Endothelial cell of umbilical vein (primary cell): ENCODE measurements at regions not wholly inside any gene's neighbourhood (a gene's known extent, or its start where the extent isn't known, plus 50 kb on each side); places are given as distances from the start of the nearest gene placed in this dataset.

Source experiments
- BruUV-seq: library from RNA; stranded (reverse); fragments of 400-500 nt; replicated peaks from 2 replicates; lab custom pipeline; 2021; lab: Mats Ljungman, UMichigan
- CTCF ChIA-PET: fragments of 300-600, 350-600 bp; sonication (Branson Sonifier 250); formaldehyde crosslinking; loops from one replicate; lab custom pipeline; 2021; ENCODE audit warnings: antibody characterized with exemption, inconsistent platforms; lab: Charles Lee
- POLR2A ChIA-PET: fragments of 300-600, 350-600 bp; sonication (Branson Sonifier 250); formaldehyde crosslinking; loops from one replicate; lab custom pipeline; 2021; ENCODE audit warnings: antibody characterized with exemption, inconsistent platforms; lab: Charles Lee
- DNase-seq: peaks from one replicate; pipeline ENCODE4 v3.0.0-alpha.2; 2011; ENCODE audit warnings: low read depth, low spot score
- FAIRE-seq: peaks from 2 replicates; lab custom pipeline; 2011; peaks lifted over from hg19 to GRCh38; lab: Jason Lieb, UNC
- H2AFZ ChIP-seq: 2 replicates; pipeline ENCODE4 v1.6.0; 2012; ENCODE audit warnings: low read depth, low read length, control low read depth, inconsistent platforms
- H3K27ac ChIP-seq: 2 replicates; pipeline ENCODE4 v1.5.1; 2011; ENCODE audit warnings: low read depth, mild to moderate bottlenecking, control low read depth, low read length, moderate library complexity; ENCODE audit not compliant: insufficient read depth
- H3K27me3 ChIP-seq, 2 experiments: 2 replicates each; pipeline versions ENCODE4 v1.6.0 to v1.6.1; 2011; ENCODE audit warnings: low read length in 2 of 2, mixed read lengths in 1 of 2; ENCODE audit not compliant: control insufficient read depth in 2 of 2, insufficient read depth in 2 of 2
- H3K36me3 ChIP-seq, 2 experiments: 2 replicates in 1 of 2; 3 replicates in 1 of 2; pipeline ENCODE4 v1.5.1; 2011; ENCODE audit warnings: low read length in 2 of 2, mild to moderate bottlenecking in 1 of 2, moderate library complexity in 1 of 2; ENCODE audit not compliant: control insufficient read depth in 2 of 2, insufficient read depth in 2 of 2; ENCODE audit errors: extremely low read depth in 1 of 2
- H3K4me1 ChIP-seq: 3 replicates; pipeline ENCODE4 v1.5.1; 2011; ENCODE audit warnings: mild to moderate bottlenecking, low read length; ENCODE audit not compliant: control insufficient read depth, insufficient read depth; ENCODE audit errors: extremely low read depth
- H3K4me2 ChIP-seq: 2 replicates; pipeline ENCODE4 v1.6.1; 2011; ENCODE audit warnings: low read length, control low read depth, mixed read lengths; ENCODE audit not compliant: insufficient read depth
- H3K4me3 ChIP-seq, 3 experiments: fragments of 200-600 bp in 1 of 3; sonication (generic), shearing (Covaris generic) in 1 of 3; replicated peaks in 1 of 3; 2 replicates each; pipeline ENCODE4 v1.5.1; 2011 to 2016; ENCODE audit warnings: control low read depth in 3 of 3, low read length in 3 of 3, mild to moderate bottlenecking in 2 of 3, inconsistent platforms in 1 of 3, low read depth in 1 of 3, moderate library complexity in 1 of 3; ENCODE audit not compliant: insufficient read depth in 1 of 3
- H3K79me2 ChIP-seq: 2 replicates; pipeline ENCODE4 v1.6.0; 2012; ENCODE audit warnings: low read length, inconsistent platforms; ENCODE audit not compliant: control insufficient read depth, insufficient read depth
- H3K9ac ChIP-seq: replicated peaks from 2 replicates; pipeline ENCODE3; 2011; ENCODE audit warnings: low read length, control low read depth; ENCODE audit not compliant: insufficient read depth; ENCODE audit errors: extremely low read depth
- H3K9me1 ChIP-seq: replicated peaks from 3 replicates; pipeline ENCODE4 v1.6.0; 2011; ENCODE audit warnings: mild to moderate bottlenecking, low read length; ENCODE audit not compliant: control insufficient read depth, insufficient read depth; ENCODE audit errors: extremely low read depth
- H3K9me3 ChIP-seq: replicated peaks from 2 replicates; pipeline ENCODE4 v1.5.1; 2012; ENCODE audit warnings: low read length, inconsistent platforms; ENCODE audit not compliant: control insufficient read depth, insufficient read depth
- H4K20me1 ChIP-seq: replicated peaks from 2 replicates; pipeline ENCODE3; 2011; ENCODE audit warnings: mild to moderate bottlenecking, low read length; ENCODE audit not compliant: control insufficient read depth, insufficient read depth; ENCODE audit errors: extremely low read depth
- CTCF ChIP-seq, 2 donors: IDR thresholded peaks; 1 replicate in 1 of 2; 2 replicates in 1 of 2; pipeline ENCODE4 v1.5.1; 2011; ENCODE audit warnings: low read length in 2 of 2, mild to moderate bottlenecking in 2 of 2, moderate library complexity in 2 of 2, control low read depth in 1 of 2, inconsistent platforms in 1 of 2, low read depth in 1 of 2; ENCODE audit not compliant: insufficient read depth in 1 of 2; ENCODE audit errors: extremely low read depth in 1 of 2
- EZH2 ChIP-seq: IDR thresholded peaks from 2 replicates; pipeline ENCODE4 v1.6.1; 2012; ENCODE audit warnings: borderline replicate concordance, low read depth, mild to moderate bottlenecking, moderate library complexity, low read length, inconsistent platforms; ENCODE audit not compliant: severe bottlenecking
- FOS ChIP-seq: IDR thresholded peaks from 2 replicates; pipeline ENCODE4 v1.6.1; 2011; ENCODE audit warnings: mild to moderate bottlenecking, low read length, moderate library complexity, borderline replicate concordance; ENCODE audit not compliant: insufficient read depth
- GATA2 ChIP-seq: IDR thresholded peaks from 2 replicates; pipeline ENCODE4 v1.7.0; 2011; ENCODE audit warnings: low read depth, mild to moderate bottlenecking, moderate library complexity, mixed read lengths, low read length; ENCODE audit not compliant: insufficient read length, insufficient read depth
- JUN ChIP-seq: IDR thresholded peaks from 2 replicates; pipeline ENCODE4 v1.6.1; 2011; ENCODE audit warnings: borderline replicate concordance, low read depth; ENCODE audit not compliant: insufficient read length, insufficient read depth
- MAX ChIP-seq: IDR thresholded peaks from 2 replicates; pipeline ENCODE4 v1.6.1; 2011; ENCODE audit not compliant: insufficient read depth, insufficient read length
- MYC ChIP-seq: IDR thresholded peaks from one replicate; pipeline ENCODE4 v1.6.1; 2011; ENCODE audit warnings: mild to moderate bottlenecking, low read depth, low read length
- POLR2A ChIP-seq: IDR thresholded peaks from 2 replicates; pipeline ENCODE4 v1.6.1; 2012; ENCODE audit warnings: low read depth, mild to moderate bottlenecking, control low read depth, low read length
- POLR2AphosphoS5 ChIP-seq: IDR thresholded peaks from 2 replicates; pipeline ENCODE4 v1.6.1; 2012; ENCODE audit warnings: low read depth, mild to moderate bottlenecking, control low read depth, low read length, moderate library complexity; ENCODE audit not compliant: insufficient read depth
- dilution Hi-C: fragments of 300-500 bp; cut with MboI; formaldehyde crosslinking; loops from one replicate; pipeline ENCODE4 v1.15.0; 2019; ENCODE audit warnings: low sequenced_read_pairs; ENCODE audit not compliant: extremely low pct_ligation_motif_present
- intact Hi-C: fragments of 100-400 bp; cut with micrococcal nuclease; formaldehyde crosslinking; loops from one replicate; pipeline ENCODE4 v1.10.0; 2022

- no peak overlapping the region for H3K9ac ChIP-seq
- H3K4me1 ChIP-seq: no peaks in the 10 kb centered on the region
- dilution Hi-C loops (no loop called here), intact Hi-C loops (no loop called here)
- H3K36me3 ChIP-seq: no peaks in the 10 kb centered on the region
- H3K27me3 ChIP-seq: no peaks in the 10 kb centered on the region
- no peak for DNase-seq
- BruUV-seq: no TSS peak
- no peaks in the 10 kb centered on the region for H3K79me2 ChIP-seq
- H3K4me3 ChIP-seq: no peak overlapping the region
- H3K9me1 ChIP-seq: no peaks in the 10 kb centered on the region
- POLR2A ChIA-PET: no interaction called here
- CTCF ChIA-PET: no interaction called here
- H2AFZ ChIP-seq: no peak overlapping the region
- H3K9me3 ChIP-seq: no peaks in the 10 kb centered on the region
- H4K20me1 ChIP-seq: no peaks in the 10 kb centered on the region
- no peak overlapping the region for H3K4me2 ChIP-seq
- no peak overlapping the region for H3K27ac ChIP-seq
- TF ChIP-seq EZH2: no peak
- no peak for TF ChIP-seq MYC
- TF ChIP-seq MAX: no peak
- TF ChIP-seq FOS: no peak
- TF ChIP-seq POLR2AphosphoS5: no peak
- no peak for TF ChIP-seq CTCF (IDR thresholded peaks at IDR 0.05; ENCODE audit: extremely low read depth in 1 of 2, insufficient read depth in 1 of 2, low read depth in 1 of 2, low read length in 2 of 2)
- no peak for TF ChIP-seq GATA2
- no peak for TF ChIP-seq POLR2A
- TF ChIP-seq JUN: no peak
- no peak for FAIRE-seq
Observed at GRCh38 chr9:24901319-24901718, 355.6 kb upstream of the IZUMO3 start.
